ENCODE measurements at regions not wholly inside any gene's neighbourhood (a gene's known extent, or its start where the extent isn't known, plus 50 kb on each side); places are given as distances from the start of the nearest gene placed in this dataset.

DNA sequence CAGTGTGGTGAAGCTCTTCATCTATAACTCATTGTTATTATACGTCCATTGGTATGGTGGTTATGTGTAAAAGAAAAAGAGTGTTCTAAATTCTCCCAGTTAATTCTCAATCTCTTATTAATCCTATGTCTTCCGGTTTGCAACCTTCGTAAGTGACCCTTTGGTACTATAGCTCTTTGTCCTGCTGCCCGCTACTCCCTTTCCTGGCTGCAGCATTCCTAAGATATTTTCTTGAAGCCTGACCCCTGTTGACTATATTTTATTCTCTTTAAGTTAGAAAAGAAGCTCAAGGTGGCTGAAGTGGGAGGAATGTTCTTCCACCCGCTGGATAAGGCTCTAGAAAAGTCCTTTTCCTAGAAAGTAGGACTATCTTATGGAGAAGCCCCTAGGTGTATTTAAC lies 684.8 kb downstream of the SOCS6 start:
- TF ChIP-seq CTCF (IDR thresholded peaks at IDR 0.05) (no peak), POLR2A (IDR thresholded peaks at IDR 0.05) (no peak), POLR2AphosphoS5 (IDR thresholded peaks at IDR 0.05) (no peak), EP300 (IDR thresholded peaks at IDR 0.05) (no peak)
